H1 (cell line): ENCODE measurements at regions not wholly inside any gene's neighbourhood (a gene's known extent, or its start where the extent isn't known, plus 50 kb on each side); places are given as distances from the start of the nearest gene placed in this dataset.

Experiments used
- CTCF ChIA-PET: fragments of 300-600 bp; sonication (Branson Sonifier 250); formaldehyde crosslinking; loops from one replicate; lab custom pipeline; 2021; ENCODE audit not compliant: partially characterized antibody; lab: Charles Lee
- POLR2A ChIA-PET: fragments of 300-600 bp; sonication (Branson Sonifier 250); formaldehyde crosslinking; loops from one replicate; lab custom pipeline; 2021; ENCODE audit warnings: inconsistent platforms; ENCODE audit not compliant: partially characterized antibody; lab: Charles Lee
- DNase-seq, 2 experiments: peaks; one replicate each; pipeline versions ENCODE4 v3.0.0 to v3.0.0-alpha.2; 2010 to 2022; ENCODE audit warnings: low spot score in 2 of 2, low read depth in 1 of 2, mixed read lengths in 1 of 2
- FAIRE-seq: peaks from 2 replicates; lab custom pipeline; 2011; peaks lifted over from hg19 to GRCh38; lab: Jason Lieb, UNC
- H2AFZ ChIP-seq: 2 replicates; pipeline ENCODE4 v1.8.1; 2012; ENCODE audit warnings: low read length, inconsistent platforms
- H2AK5ac ChIP-seq: 2 replicates; pipeline ENCODE4 v1.6.1; 2013; ENCODE audit warnings: low read depth, low read length
- H2BK120ac ChIP-seq: replicated peaks from 2 replicates; pipeline ENCODE3; 2013; ENCODE audit warnings: low read depth, low read length, inconsistent platforms
- H2BK12ac ChIP-seq: 2 replicates; pipeline ENCODE4 v1.6.1; 2013; ENCODE audit warnings: low read depth, low read length
- H2BK15ac ChIP-seq: 2 replicates; pipeline ENCODE4 v1.6.1; 2013; ENCODE audit warnings: low read length
- H2BK20ac ChIP-seq: 2 replicates; pipeline ENCODE4 v1.6.1; 2013; ENCODE audit warnings: low read length
- H2BK5ac ChIP-seq: 2 replicates; pipeline ENCODE4 v1.6.1; 2013; ENCODE audit warnings: low read depth, low read length
- H3K14ac ChIP-seq: 2 replicates; pipeline ENCODE4 v1.6.1; 2013; ENCODE audit warnings: inconsistent platforms; ENCODE audit not compliant: insufficient read length
- H3K18ac ChIP-seq: 2 replicates; pipeline ENCODE4 v1.6.1; 2013; ENCODE audit warnings: low read length; ENCODE audit errors: extremely low read depth
- H3K23ac ChIP-seq: 2 replicates; pipeline ENCODE4 v1.6.1; 2013; ENCODE audit warnings: inconsistent platforms; ENCODE audit not compliant: insufficient read length
- H3K23me2 ChIP-seq: 2 replicates; pipeline ENCODE4 v1.6.1; 2013; ENCODE audit warnings: low read depth, low read length
- H3K27ac ChIP-seq: 2 replicates; pipeline ENCODE4 v1.6.1; 2011; ENCODE audit warnings: low read depth, low read length, inconsistent platforms
- H3K27me3 ChIP-seq, 4 experiments: replicated peaks in 1 of 4; 1 replicate in 1 of 4; 2 replicates in 3 of 4; pipeline versions ENCODE4 v1.6.1 to v1.8.1; 2011 to 2013; ENCODE audit warnings: low read length in 3 of 4, mild to moderate bottlenecking in 3 of 4, inconsistent platforms in 2 of 4, mixed read lengths in 2 of 4, moderate library complexity in 1 of 4; ENCODE audit not compliant: control insufficient read depth in 3 of 4, insufficient read depth in 3 of 4; ENCODE audit errors: extremely low read depth in 1 of 4
- H3K36me3 ChIP-seq, 4 experiments: 2 replicates each; pipeline versions ENCODE4 v1.6.1 to v1.8.1; 2011 to 2013; ENCODE audit warnings: mild to moderate bottlenecking in 4 of 4, low read length in 3 of 4, moderate library complexity in 2 of 4, control low read depth in 1 of 4, inconsistent platforms in 1 of 4; ENCODE audit not compliant: insufficient read depth in 4 of 4, control insufficient read depth in 2 of 4
- H3K4ac ChIP-seq: replicated peaks from 2 replicates; pipeline ENCODE3; 2013; ENCODE audit warnings: low read length, low read depth, mixed read lengths, inconsistent platforms; ENCODE audit not compliant: insufficient read length
- H3K4me1 ChIP-seq, 4 experiments: replicated peaks in 1 of 4; 1 replicate in 1 of 4; 2 replicates in 3 of 4; pipeline versions ENCODE4 v1.6.1 to v1.8.1; 2011 to 2013; ENCODE audit warnings: low read length in 3 of 4, inconsistent platforms in 2 of 4, mixed read lengths in 1 of 4; ENCODE audit not compliant: insufficient read depth in 4 of 4, control insufficient read depth in 3 of 4
- H3K4me2 ChIP-seq, 2 experiments: 2 replicates each; pipeline versions ENCODE4 v1.6.1 to v1.8.1; 2011 to 2013; ENCODE audit warnings: low read depth in 2 of 2, low read length in 2 of 2, control low read depth in 1 of 2, inconsistent platforms in 1 of 2, mild to moderate bottlenecking in 1 of 2; ENCODE audit not compliant: insufficient read depth in 1 of 2
- H3K4me3 ChIP-seq, 4 experiments: fragments of 200-600, 300-600 bp in 1 of 4; sonication (generic), shearing (Covaris generic), sonication (Bioruptor Twin) in 1 of 4; 2 replicates each; pipeline versions ENCODE4 v1.5.1 to v1.8.1; 2011 to 2016; ENCODE audit warnings: low read length in 4 of 4, low read depth in 3 of 4, control low read depth in 2 of 4, inconsistent platforms in 2 of 4, mild to moderate bottlenecking in 2 of 4, mixed read lengths in 1 of 4, moderate library complexity in 1 of 4; ENCODE audit not compliant: insufficient read depth in 2 of 4; ENCODE audit errors: extremely low read depth in 1 of 4
- H3K56ac ChIP-seq: replicated peaks from 2 replicates; pipeline ENCODE3; 2013; ENCODE audit warnings: low read depth, mild to moderate bottlenecking, mixed read lengths, low read length, inconsistent platforms; ENCODE audit not compliant: insufficient read length
- H3K79me1 ChIP-seq: 2 replicates; pipeline ENCODE4 v1.6.1; 2013; ENCODE audit warnings: low read depth, low read length, control low read depth
- H3K79me2 ChIP-seq, 2 experiments: 2 replicates each; pipeline versions ENCODE4 v1.6.1 to v1.8.1; 2012 to 2013; ENCODE audit warnings: low read length in 2 of 2, mild to moderate bottlenecking in 2 of 2, inconsistent platforms in 1 of 2; ENCODE audit not compliant: insufficient read depth in 2 of 2, control insufficient read depth in 1 of 2
- H3K9ac ChIP-seq, 4 experiments: replicated peaks in 1 of 4; 1 replicate in 1 of 4; 2 replicates in 3 of 4; pipeline versions ENCODE4 v1.6.1 to v1.8.1; 2011 to 2013; ENCODE audit warnings: low read depth in 3 of 4, low read length in 3 of 4, control low read depth in 2 of 4, mild to moderate bottlenecking in 2 of 4, moderate library complexity in 2 of 4, inconsistent platforms in 1 of 4; ENCODE audit errors: extremely low read depth in 1 of 4
- H3K9me3 ChIP-seq, 2 experiments: 2 replicates each; pipeline versions ENCODE4 v1.6.1 to v1.8.1; 2012 to 2013; ENCODE audit warnings: mild to moderate bottlenecking in 2 of 2, moderate library complexity in 2 of 2, control low read depth in 1 of 2, inconsistent platforms in 1 of 2, low read depth in 1 of 2, low read length in 1 of 2, mixed read lengths in 1 of 2; ENCODE audit not compliant: insufficient read depth in 2 of 2
- H4K20me1 ChIP-seq, 2 experiments: replicated peaks in 1 of 2; 2 replicates each; pipeline versions ENCODE3 to v1.8.1; 2011 to 2013; ENCODE audit warnings: inconsistent platforms in 2 of 2, low read length in 2 of 2, mild to moderate bottlenecking in 1 of 2; ENCODE audit not compliant: insufficient read depth in 2 of 2, control insufficient read depth in 1 of 2
- H4K5ac ChIP-seq: 2 replicates; pipeline ENCODE4 v1.6.1; 2013; ENCODE audit warnings: low read length, low read depth, mixed read lengths, inconsistent platforms; ENCODE audit not compliant: insufficient read length
- H4K8ac ChIP-seq: 2 replicates; pipeline ENCODE4 v1.8.0; 2013; ENCODE audit warnings: mild to moderate bottlenecking, moderate library complexity, low read length, inconsistent platforms; ENCODE audit not compliant: insufficient read depth; ENCODE audit errors: extremely low read depth
- H4K91ac ChIP-seq: replicated peaks from 2 replicates; pipeline ENCODE3; 2013; ENCODE audit warnings: low read length, mixed read lengths, inconsistent platforms; ENCODE audit not compliant: insufficient read length
- BACH1 ChIP-seq: IDR thresholded peaks from 2 replicates; pipeline ENCODE4 v1.6.1; 2012; ENCODE audit warnings: low read length, improper control_type of control experiment
- E2F6 ChIP-seq: IDR thresholded peaks from 2 replicates; pipeline ENCODE4 v1.6.1; 2012; ENCODE audit warnings: inconsistent platforms
- JUN ChIP-seq: IDR thresholded peaks from 2 replicates; pipeline ENCODE4 v1.6.1; 2011; ENCODE audit warnings: low read depth, mild to moderate bottlenecking, improper control_type of control experiment, low read length
- RBBP5 ChIP-seq: IDR thresholded peaks from 2 replicates; pipeline ENCODE4 v1.7.1; 2012; ENCODE audit warnings: low read depth, mild to moderate bottlenecking, inconsistent platforms, low read length, moderate library complexity, borderline replicate concordance
- SAP30 ChIP-seq: fragments of 300-600 bp; sonication (generic); IDR thresholded peaks from 2 replicates; pipeline ENCODE4 v1.7.1; 2012; ENCODE audit warnings: low read length, moderate library complexity, mild to moderate bottlenecking, inconsistent platforms; ENCODE audit not compliant: insufficient read depth, insufficient replicate concordance
- SIRT6 ChIP-seq: IDR thresholded peaks from one replicate; pipeline ENCODE4 v1.7.1; 2012; ENCODE audit warnings: low read length, inconsistent platforms
- WGBS, 2 experiments: shearing (Covaris generic) in 1 of 2; methylation state at CpG; one replicate each; pipeline versions ENCODE4 v1.1.6 to v1.1.7; 2013 to 2015; ENCODE audit warnings: low lambda C conversion rate in 2 of 2, mixed read lengths in 2 of 2, inconsistent platforms in 1 of 2, low coverage in 1 of 2, missing lambda C conversion rate in 1 of 2; ENCODE audit not compliant: insufficient replicate concordance in 2 of 2, insufficient coverage in 1 of 2, insufficient read length in 1 of 2; ENCODE audit errors: extremely low coverage in 1 of 2, missing lambda C conversion rate in 1 of 2; 5-methylcytosine and 5-hydroxymethylcytosine counted together
- TF ChIP-seq, protein P1 (sequence below): IDR thresholded peaks from 2 replicates; pipeline ENCODE4 v1.6.1; 2012; ENCODE audit warnings: low read length, inconsistent platforms

- Histone ChIP-seq H4K8ac (no peak overlapping the region), H3K23me2 (peaks cover 3% of the 10 kb centered on the region; the same call in 1 of the 2 replicates), H3K9me3 (no peaks in the 10 kb centered on the region), H3K23ac (no peak overlapping the region), H2BK12ac (no peak overlapping the region), H2BK5ac (no peak overlapping the region), H2BK15ac (no peak overlapping the region), H2AK5ac (no peak overlapping the region), H3K79me1 (no peaks in the 10 kb centered on the region), H3K4ac (no peak overlapping the region), H2AFZ (no peak overlapping the region)
- ChIA-PET POLR2A (interaction anchor here (1.1 kb wide), 1 partner anchor 10 kb away, joined by 3 read pairs; no protein-coding TSS in a partner anchor), CTCF (interaction anchor here (0.6 to 11.2 kb wide), 18 partner anchors 7 to 336 kb away, joined by 3 to 172 read pairs (median 6); no protein-coding TSS in a partner anchor)
- TF ChIP-seq E2F6 (no peak), SAP30 (no peak), BACH1 (no peak), RBBP5 (no peak), SIRT6 (no peak), JUN (no peak)
- TF ChIP-seq, protein P1, sequence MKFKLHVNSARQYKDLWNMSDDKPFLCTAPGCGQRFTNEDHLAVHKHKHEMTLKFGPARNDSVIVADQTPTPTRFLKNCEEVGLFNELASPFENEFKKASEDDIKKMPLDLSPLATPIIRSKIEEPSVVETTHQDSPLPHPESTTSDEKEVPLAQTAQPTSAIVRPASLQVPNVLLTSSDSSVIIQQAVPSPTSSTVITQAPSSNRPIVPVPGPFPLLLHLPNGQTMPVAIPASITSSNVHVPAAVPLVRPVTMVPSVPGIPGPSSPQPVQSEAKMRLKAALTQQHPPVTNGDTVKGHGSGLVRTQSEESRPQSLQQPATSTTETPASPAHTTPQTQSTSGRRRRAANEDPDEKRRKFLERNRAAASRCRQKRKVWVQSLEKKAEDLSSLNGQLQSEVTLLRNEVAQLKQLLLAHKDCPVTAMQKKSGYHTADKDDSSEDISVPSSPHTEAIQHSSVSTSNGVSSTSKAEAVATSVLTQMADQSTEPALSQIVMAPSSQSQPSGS, result no peak
- TF ChIP-seq, all 59 proteins: peak for 0
- H3K79me2 ChIP-seq, result no peaks in the 10 kb centered on the region
- FAIRE-seq (no peak), DNase-seq (no peak)
- H3K36me3 ChIP-seq, result no peaks in the 10 kb centered on the region
- peaks cover 1 to 8% of the 10 kb centered on the region in 2 experiments for H4K20me1 ChIP-seq
- peaks cover 0 to 2% (median under 1%) of the 10 kb centered on the region in 4 experiments; a peak in 1 of 7 replicates for H3K27me3 ChIP-seq
- H3K9ac ChIP-seq, result no peak overlapping the region
- H2BK120ac ChIP-seq, result no peak overlapping the region
- no peak overlapping the region for H4K5ac ChIP-seq
- WGBS, 2 experiments, result 91% methylated on average over 28 of the region's 32 CpGs; no CpG with 5 or more reads in 1 of the 2 experiments
- H3K4me1 ChIP-seq, result peaks cover 0 to 18% (median 10%) of the 10 kb centered on the region in 4 experiments; a peak in 6 of 7 replicates
- H3K4me3 ChIP-seq, result no peak overlapping the region
- H3K56ac ChIP-seq, result no peak overlapping the region
- no peak overlapping the region for H3K4me2 ChIP-seq
- no peak overlapping the region for H3K27ac ChIP-seq
- H4K91ac ChIP-seq, result no peak overlapping the region
- H3K18ac ChIP-seq, result no peak overlapping the region
- no peak overlapping the region for H2BK20ac ChIP-seq
- no peak overlapping the region for H3K14ac ChIP-seq
Measured at GRCh38 chr16:85451641-85452363, 161.3 kb upstream of the GSE1 start.
